Breast epithelium (tissue), 4 donors: ENCODE measurements at regions not wholly inside any gene's neighbourhood (a gene's known extent, or its start where the extent isn't known, plus 50 kb on each side); places are given as distances from the start of the nearest gene placed in this dataset.
A peak's percentile ranks its signal among the peaks of the same experiment; 100 is the strongest.

Source experiments
- DNase-seq, 2 donors: peaks; one replicate each; pipeline ENCODE4 v3.0.0-alpha.2; 2019; ENCODE audit warnings: low spot score in 2 of 2
- H3K27ac ChIP-seq, 2 donors: fragments of 200-600 bp; sonication (generic) in 1 of 2; one replicate each; pipeline ENCODE4 v1.5.1; 2016 to 2019; ENCODE audit warnings: mild to moderate bottlenecking in 1 of 2
- H3K27me3 ChIP-seq, 2 donors: fragments of 200-600 bp; sonication (generic) in 1 of 2; one replicate each; pipeline versions ENCODE4 v1.5.1 to v1.6.0; 2017 to 2019; ENCODE audit warnings: control low read depth in 1 of 2, mild to moderate bottlenecking in 1 of 2
- H3K36me3 ChIP-seq: fragments of 200-600 bp; one replicate; pipeline ENCODE4 v1.5.1; 2019
- H3K4me1 ChIP-seq, 2 donors: fragments of 200-600 bp; sonication (generic); one replicate each; pipeline ENCODE4 v1.5.1; 2016 to 2019; ENCODE audit warnings: control low read depth in 1 of 2
- H3K4me3 ChIP-seq, 3 donors: fragments of 200-600 bp; sonication (generic); 1 replicate in 2 of 3; 2 replicates in 1 of 3; pipeline ENCODE4 v1.5.1; 2016 to 2019; ENCODE audit warnings: mild to moderate bottlenecking in 3 of 3, moderate library complexity in 2 of 3
- H3K9me3 ChIP-seq, 2 donors: fragments of 200-600 bp; sonication (generic) in 1 of 2; one replicate each; pipeline ENCODE4 v1.5.1; 2016 to 2019; ENCODE audit warnings: control low read depth in 1 of 2
- POLR2A ChIP-seq: fragments of 450-650 bp; IDR thresholded peaks from one replicate; pipeline ENCODE4 v1.6.1; 2016; ENCODE audit warnings: antibody characterized with exemption, mild to moderate bottlenecking, moderate library complexity
- POLR2AphosphoS5 ChIP-seq, 3 donors: sonication (generic); formaldehyde crosslinking; IDR thresholded peaks; one replicate each; pipeline ENCODE4 v1.6.1; 2017; ENCODE audit warnings: antibody characterized with exemption in 3 of 3
- intact Hi-C: fragments of 100-400 bp; cut with DNase I; formaldehyde crosslinking; loops from one replicate; pipeline ENCODE4 v1.15.1; 2023; ENCODE audit warnings: low total_unique reads
- TF ChIP-seq, protein P1 (sequence below), 3 donors: fragments of 450-650 bp; IDR thresholded peaks; one replicate each; pipeline ENCODE4 v1.5.1; 2016 to 2017; ENCODE audit warnings: antibody characterized with exemption in 3 of 3, mild to moderate bottlenecking in 3 of 3, moderate library complexity in 3 of 3

DNA sequence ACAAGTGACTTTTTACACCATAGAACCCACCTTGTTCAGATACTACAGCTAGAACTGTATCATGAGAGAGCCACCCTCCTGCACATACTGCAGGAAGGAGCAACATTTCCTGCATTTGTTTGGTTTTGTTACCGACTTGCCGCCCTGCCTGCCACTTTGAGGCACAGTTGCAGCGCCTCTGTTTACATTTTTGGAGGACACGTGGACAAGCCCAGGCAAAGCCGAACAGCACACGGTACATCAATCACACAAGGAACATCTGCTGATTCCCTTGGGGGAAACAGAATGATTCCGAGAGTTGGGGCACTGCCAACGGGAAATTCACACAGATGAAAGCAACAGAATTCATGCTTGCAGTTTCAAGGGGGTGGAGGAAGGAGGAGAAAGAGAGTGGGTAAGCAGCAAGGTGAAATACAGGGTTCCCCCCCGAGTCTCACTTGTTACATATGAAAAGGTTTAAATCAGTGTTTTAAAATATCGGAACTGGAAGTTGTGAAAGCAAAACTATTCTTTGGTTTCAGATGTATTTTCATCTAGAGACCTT lies 110.7 kb downstream of the BTG1 start:
- Histone ChIP-seq H3K4me1 (peaks cover 0 to 12% of the 10 kb centered on the region in 2 donors), H3K4me3 (peak overlapping the region in 2 of 3 donors; percentile 40 to 61), H3K27ac (peak overlapping the region; percentile 12 to 71)

DNA sequence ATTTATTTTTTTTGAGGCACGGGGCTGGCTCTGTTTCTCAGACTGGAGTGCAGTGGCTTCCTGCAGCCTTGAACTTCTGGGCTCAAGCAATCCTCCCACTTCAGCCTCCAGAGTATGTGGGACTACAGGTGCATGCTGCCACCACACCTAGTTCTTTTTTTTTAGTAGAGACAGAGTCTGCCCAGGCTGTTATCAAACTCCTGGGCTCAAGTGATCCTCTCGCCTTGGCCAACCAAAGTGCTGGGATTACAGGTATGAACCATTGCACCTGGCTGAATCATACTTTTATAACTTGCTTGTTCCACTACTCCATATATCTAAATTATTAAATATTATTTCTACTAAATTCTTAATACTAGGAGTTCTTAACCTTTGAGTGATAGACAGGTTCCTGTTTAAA lies 111.6 kb downstream of the BTG1 start:
- intact Hi-C loops: no loop called here
- no peaks in the 10 kb centered on the region for H3K36me3 ChIP-seq
- no peak overlapping the region for H3K4me3 ChIP-seq
- H3K27me3 ChIP-seq: no peaks in the 10 kb centered on the region
- H3K4me1 ChIP-seq: peaks cover 0 to 12% of the 10 kb centered on the region in 2 donors
- DNase-seq: no peak
- TF ChIP-seq, protein P1, sequence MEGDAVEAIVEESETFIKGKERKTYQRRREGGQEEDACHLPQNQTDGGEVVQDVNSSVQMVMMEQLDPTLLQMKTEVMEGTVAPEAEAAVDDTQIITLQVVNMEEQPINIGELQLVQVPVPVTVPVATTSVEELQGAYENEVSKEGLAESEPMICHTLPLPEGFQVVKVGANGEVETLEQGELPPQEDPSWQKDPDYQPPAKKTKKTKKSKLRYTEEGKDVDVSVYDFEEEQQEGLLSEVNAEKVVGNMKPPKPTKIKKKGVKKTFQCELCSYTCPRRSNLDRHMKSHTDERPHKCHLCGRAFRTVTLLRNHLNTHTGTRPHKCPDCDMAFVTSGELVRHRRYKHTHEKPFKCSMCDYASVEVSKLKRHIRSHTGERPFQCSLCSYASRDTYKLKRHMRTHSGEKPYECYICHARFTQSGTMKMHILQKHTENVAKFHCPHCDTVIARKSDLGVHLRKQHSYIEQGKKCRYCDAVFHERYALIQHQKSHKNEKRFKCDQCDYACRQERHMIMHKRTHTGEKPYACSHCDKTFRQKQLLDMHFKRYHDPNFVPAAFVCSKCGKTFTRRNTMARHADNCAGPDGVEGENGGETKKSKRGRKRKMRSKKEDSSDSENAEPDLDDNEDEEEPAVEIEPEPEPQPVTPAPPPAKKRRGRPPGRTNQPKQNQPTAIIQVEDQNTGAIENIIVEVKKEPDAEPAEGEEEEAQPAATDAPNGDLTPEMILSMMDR (IDR thresholded peaks at IDR 0.05): no peak
- TF ChIP-seq POLR2AphosphoS5 (IDR thresholded peaks at IDR 0.05) (no peak), POLR2A (no peak)
- H3K9me3 ChIP-seq: no peaks in the 10 kb centered on the region
- H3K27ac ChIP-seq: no peak overlapping the region

More for the DNA sequence above, 110.7 kb downstream of the BTG1 start:
- DNase-seq: peak in 1 of 2 donors; percentile 61
- no peaks in the 10 kb centered on the region for H3K27me3 ChIP-seq
- intact Hi-C loops: no loop called here
- H3K36me3 ChIP-seq: no peaks in the 10 kb centered on the region
- TF ChIP-seq, protein P1 (IDR thresholded peaks at IDR 0.05): no peak
- peak; percentile 27 to 44 (median 33) for TF ChIP-seq POLR2AphosphoS5 (IDR thresholded peaks at IDR 0.05)
- no peaks in the 10 kb centered on the region for H3K9me3 ChIP-seq

DNA sequence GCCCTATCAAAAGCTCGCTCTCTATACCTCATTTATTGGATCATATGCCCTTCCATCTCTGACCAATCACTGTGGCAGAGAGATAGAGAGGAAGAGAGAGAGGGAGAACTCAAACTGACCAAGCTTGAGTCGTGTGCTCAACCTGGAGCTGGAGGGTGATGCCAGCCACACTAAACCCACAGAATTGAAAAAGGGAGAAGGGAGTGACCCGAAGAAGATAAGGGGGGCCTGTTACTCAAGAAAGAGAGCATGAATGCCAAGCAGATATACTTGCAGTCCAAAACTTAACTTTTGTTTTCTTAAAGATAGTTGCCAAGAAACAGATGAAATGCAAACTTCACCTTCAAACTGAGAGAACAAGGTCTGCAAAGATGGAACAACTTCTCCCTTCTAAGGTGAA lies 112.7 kb downstream of the BTG1 start:
- H3K4me1 ChIP-seq: peaks cover 0 to 12% of the 10 kb centered on the region in 2 donors
- no peak for DNase-seq
- H3K36me3 ChIP-seq: no peaks in the 10 kb centered on the region
- H3K27me3 ChIP-seq: no peaks in the 10 kb centered on the region
- no peaks in the 10 kb centered on the region for H3K9me3 ChIP-seq
- intact Hi-C loops: no loop called here
- no peak overlapping the region for H3K4me3 ChIP-seq
- TF ChIP-seq, protein P1 (IDR thresholded peaks at IDR 0.05): no peak
- no peak for TF ChIP-seq POLR2A
- TF ChIP-seq POLR2AphosphoS5 (IDR thresholded peaks at IDR 0.05): no peak
- peak overlapping the region; percentile 23 to 45 for H3K27ac ChIP-seq

DNA sequence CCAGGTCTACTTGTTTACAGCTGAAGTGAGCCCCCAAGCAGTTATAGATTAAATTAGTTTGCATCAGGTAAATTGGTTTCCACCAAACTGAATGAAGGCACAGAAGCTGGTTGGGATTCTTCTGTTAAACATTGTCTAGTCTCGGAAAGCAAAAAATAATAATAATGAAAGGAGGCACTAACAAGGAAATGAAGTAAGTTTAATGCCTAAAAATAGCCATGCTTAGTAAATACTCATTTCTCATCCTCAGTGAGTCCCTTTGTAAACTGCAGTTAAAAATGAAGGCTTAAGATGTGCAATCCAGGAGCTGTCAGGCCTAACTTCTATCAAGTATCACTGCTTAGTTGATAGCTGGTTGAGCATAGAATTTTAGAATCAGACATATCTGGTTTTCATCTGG lies 113.5 kb downstream of the BTG1 start:
- Histone ChIP-seq H3K4me1 (peaks cover 0 to 12% of the 10 kb centered on the region in 2 donors), H3K4me3 (no peak overlapping the region), H3K27me3 (no peaks in the 10 kb centered on the region), H3K9me3 (no peaks in the 10 kb centered on the region), H3K27ac (peak overlapping the region; percentile 23 to 49), H3K36me3 (no peaks in the 10 kb centered on the region)
- DNase-seq: no peak
- TF ChIP-seq, protein P1 (IDR thresholded peaks at IDR 0.05): no peak
- no peak for TF ChIP-seq POLR2AphosphoS5 (IDR thresholded peaks at IDR 0.05)
- TF ChIP-seq POLR2A: no peak
- intact Hi-C loops: no loop called here

DNA sequence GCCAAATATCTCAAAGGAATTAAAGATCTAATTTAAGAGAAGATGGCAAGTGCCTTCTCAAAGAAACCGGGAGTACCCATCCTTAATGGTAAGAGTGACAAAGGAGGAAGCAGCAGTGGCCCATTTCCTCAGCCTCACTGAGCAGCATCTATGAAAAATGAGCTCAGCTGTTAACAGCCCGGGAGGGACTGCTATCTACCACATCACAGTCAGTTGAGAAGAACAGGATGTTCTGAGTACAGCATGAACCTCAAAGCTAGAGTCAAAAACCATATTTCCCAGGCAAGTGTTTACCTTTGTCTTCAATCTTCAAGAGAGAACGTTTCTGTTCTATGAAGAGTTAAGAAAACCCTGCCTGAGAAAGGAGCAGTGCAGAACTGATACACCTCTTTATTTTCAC lies 115.0 kb downstream of the BTG1 start:
- no peaks in the 10 kb centered on the region for H3K27me3 ChIP-seq
- H3K27ac ChIP-seq: peak overlapping the region; percentile 65 to 75
- H3K36me3 ChIP-seq: no peaks in the 10 kb centered on the region
- H3K4me3 ChIP-seq: no peak overlapping the region
- peak in 1 of 2 donors; percentile 45 for DNase-seq
- H3K4me1 ChIP-seq: peaks cover 0 to 7% of the 10 kb centered on the region in 2 donors
- no peaks in the 10 kb centered on the region for H3K9me3 ChIP-seq
- intact Hi-C loops: no loop called here
- TF ChIP-seq, protein P1 (IDR thresholded peaks at IDR 0.05): no peak
- no peak for TF ChIP-seq POLR2A
- peak in 2 of 3 donors; percentile 50 to 85 for TF ChIP-seq POLR2AphosphoS5 (IDR thresholded peaks at IDR 0.05)
